ENCODE measurements at regions not wholly inside any gene's neighbourhood (a gene's known extent, or its start where the extent isn't known, plus 50 kb on each side); places are given as distances from the start of the nearest gene placed in this dataset.

DNA sequence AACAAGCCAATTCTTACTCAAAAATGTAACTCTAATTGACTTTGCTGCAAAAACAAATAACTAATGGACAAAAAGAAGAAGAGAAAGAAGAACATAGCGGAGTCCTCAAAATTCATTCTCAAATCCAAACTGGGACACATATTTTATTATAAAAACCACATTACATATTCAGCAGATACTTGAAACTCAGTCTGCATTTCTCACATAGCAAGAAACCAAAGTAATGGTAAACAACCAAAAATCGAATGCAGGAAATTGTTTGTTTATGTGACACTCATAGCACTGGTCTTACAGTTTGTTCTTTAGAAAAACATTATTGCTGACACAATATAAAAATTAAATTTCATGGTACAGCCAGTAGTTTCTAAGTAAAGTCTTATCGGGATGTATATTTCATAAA lies 789.8 kb downstream of the SLITRK6 start:
- TF ChIP-seq, protein P1, sequence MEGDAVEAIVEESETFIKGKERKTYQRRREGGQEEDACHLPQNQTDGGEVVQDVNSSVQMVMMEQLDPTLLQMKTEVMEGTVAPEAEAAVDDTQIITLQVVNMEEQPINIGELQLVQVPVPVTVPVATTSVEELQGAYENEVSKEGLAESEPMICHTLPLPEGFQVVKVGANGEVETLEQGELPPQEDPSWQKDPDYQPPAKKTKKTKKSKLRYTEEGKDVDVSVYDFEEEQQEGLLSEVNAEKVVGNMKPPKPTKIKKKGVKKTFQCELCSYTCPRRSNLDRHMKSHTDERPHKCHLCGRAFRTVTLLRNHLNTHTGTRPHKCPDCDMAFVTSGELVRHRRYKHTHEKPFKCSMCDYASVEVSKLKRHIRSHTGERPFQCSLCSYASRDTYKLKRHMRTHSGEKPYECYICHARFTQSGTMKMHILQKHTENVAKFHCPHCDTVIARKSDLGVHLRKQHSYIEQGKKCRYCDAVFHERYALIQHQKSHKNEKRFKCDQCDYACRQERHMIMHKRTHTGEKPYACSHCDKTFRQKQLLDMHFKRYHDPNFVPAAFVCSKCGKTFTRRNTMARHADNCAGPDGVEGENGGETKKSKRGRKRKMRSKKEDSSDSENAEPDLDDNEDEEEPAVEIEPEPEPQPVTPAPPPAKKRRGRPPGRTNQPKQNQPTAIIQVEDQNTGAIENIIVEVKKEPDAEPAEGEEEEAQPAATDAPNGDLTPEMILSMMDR (IDR thresholded peaks at IDR 0.05), result no peak
- no peak for TF ChIP-seq POLR2A (IDR thresholded peaks at IDR 0.05)

Data from esophagus squamous epithelium (tissue), 4 donors.